ENCODE measurements at regions not wholly inside any gene's neighbourhood (a gene's known extent, or its start where the extent isn't known, plus 50 kb on each side); places are given as distances from the start of the nearest gene placed in this dataset.

GRCh38 chr5:109247986-109248385 is 161.8 kb downstream of the PJA2 start:
- TF ChIP-seq, protein P1, sequence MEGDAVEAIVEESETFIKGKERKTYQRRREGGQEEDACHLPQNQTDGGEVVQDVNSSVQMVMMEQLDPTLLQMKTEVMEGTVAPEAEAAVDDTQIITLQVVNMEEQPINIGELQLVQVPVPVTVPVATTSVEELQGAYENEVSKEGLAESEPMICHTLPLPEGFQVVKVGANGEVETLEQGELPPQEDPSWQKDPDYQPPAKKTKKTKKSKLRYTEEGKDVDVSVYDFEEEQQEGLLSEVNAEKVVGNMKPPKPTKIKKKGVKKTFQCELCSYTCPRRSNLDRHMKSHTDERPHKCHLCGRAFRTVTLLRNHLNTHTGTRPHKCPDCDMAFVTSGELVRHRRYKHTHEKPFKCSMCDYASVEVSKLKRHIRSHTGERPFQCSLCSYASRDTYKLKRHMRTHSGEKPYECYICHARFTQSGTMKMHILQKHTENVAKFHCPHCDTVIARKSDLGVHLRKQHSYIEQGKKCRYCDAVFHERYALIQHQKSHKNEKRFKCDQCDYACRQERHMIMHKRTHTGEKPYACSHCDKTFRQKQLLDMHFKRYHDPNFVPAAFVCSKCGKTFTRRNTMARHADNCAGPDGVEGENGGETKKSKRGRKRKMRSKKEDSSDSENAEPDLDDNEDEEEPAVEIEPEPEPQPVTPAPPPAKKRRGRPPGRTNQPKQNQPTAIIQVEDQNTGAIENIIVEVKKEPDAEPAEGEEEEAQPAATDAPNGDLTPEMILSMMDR (IDR thresholded peaks at IDR 0.05; ENCODE audit: control extremely low read depth, extremely low read depth) = no peak
- H3K27me3 ChIP-seq (ENCODE audit: control insufficient read depth in 3 of 3, insufficient read depth in 3 of 3, low read length in 2 of 3) = no peaks in the 10 kb centered on the region
- no peaks in the 10 kb centered on the region for H3K36me3 ChIP-seq (ENCODE audit: control insufficient read depth in 4 of 4, insufficient read depth in 4 of 4, low read length in 4 of 4)

GRCh38 chr5:109246841-109247592 is 162.8 kb downstream of the PJA2 start:
- Histone ChIP-seq H3K4me1 (ENCODE audit: control insufficient read depth in 5 of 5, insufficient read depth in 5 of 5, low read length in 5 of 5) (no peaks in the 10 kb centered on the region), H3K27me3 (ENCODE audit: control insufficient read depth in 3 of 3, insufficient read depth in 3 of 3, low read length in 2 of 3) (no peaks in the 10 kb centered on the region), H3K9me3 (ENCODE audit: control insufficient read depth in 4 of 4, insufficient read depth in 3 of 4, low read length in 3 of 4) (peaks cover 0 to 13% (median 2%) of the 10 kb centered on the region in 4 donors), H3K36me3 (ENCODE audit: control insufficient read depth in 4 of 4, insufficient read depth in 4 of 4, low read length in 4 of 4) (no peaks in the 10 kb centered on the region), H3K27ac (ENCODE audit: low read depth in 1 of 2, low read length in 1 of 2) (no peak overlapping the region), H3K9ac (ENCODE audit: insufficient read depth in 1 of 2, low read length in 2 of 2) (no peak overlapping the region), H3K4me3 (no peak overlapping the region)
- TF ChIP-seq, protein P1 (IDR thresholded peaks at IDR 0.05; ENCODE audit: control extremely low read depth, extremely low read depth) = no peak
- ATAC-seq (ENCODE audit: insufficient read depth, low FRiP score) = no peak
- DNase-seq = no peak
- WGBS, 2 donors = 83 to 94% methylated on average over 7 of the region's 7 CpGs

More at GRCh38 chr5:109247986-109248385, 161.8 kb downstream of the PJA2 start:
- H3K9me3 ChIP-seq (ENCODE audit: control insufficient read depth in 4 of 4, insufficient read depth in 3 of 4, low read length in 3 of 4) = peaks cover 0 to 13% (median 2%) of the 10 kb centered on the region in 4 donors
- no peak for DNase-seq
- ATAC-seq (ENCODE audit: insufficient read depth, low FRiP score) = no peak
- H3K9ac ChIP-seq (ENCODE audit: insufficient read depth in 1 of 2, low read length in 2 of 2) = no peak overlapping the region
- H3K27ac ChIP-seq (ENCODE audit: low read depth in 1 of 2, low read length in 1 of 2) = no peak overlapping the region
- H3K4me3 ChIP-seq = no peak overlapping the region
- H3K4me1 ChIP-seq (ENCODE audit: control insufficient read depth in 5 of 5, insufficient read depth in 5 of 5, low read length in 5 of 5) = no peaks in the 10 kb centered on the region
